HG03139 (cell line): ENCODE measurements at regions not wholly inside any gene's neighbourhood (a gene's known extent, or its start where the extent isn't known, plus 50 kb on each side); places are given as distances from the start of the nearest gene placed in this dataset.
"Not testable (repeated sequence)": the region's sequence is repeated elsewhere in the genome, so short reads cannot be mapped to it uniquely, and the experiment has no call there.

Experiments
- ATAC-seq: cut with Tn5 transposase; IDR thresholded peaks from one replicate; pipeline ENCODE4 v1.9.1; 2021; ENCODE audit not compliant: unreplicated experiment

GRCh38 chr11:87885084-87885483, 290.2 kb downstream of the RAB38 start:
- ATAC-seq: not testable (repeated sequence)

GRCh38 chr11:87879118-87879517, 296.1 kb downstream of the RAB38 start:
- ATAC-seq: no peak

- ATAC-seq: no peak
Observed at GRCh38 chr11:87878373-87878825, 296.8 kb downstream of the RAB38 start.

GRCh38 chr11:87871056-87871455, 304.2 kb downstream of the RAB38 start:
- ATAC-seq: no peak

- no peak for ATAC-seq
Observed at GRCh38 chr11:87870086-87870485, 305.2 kb downstream of the RAB38 start.

- ATAC-seq: no peak
Observed at GRCh38 chr11:87866951-87867350, 308.3 kb downstream of the RAB38 start.

- ATAC-seq: no peak
Observed at GRCh38 chr11:87861030-87861429, 314.2 kb downstream of the RAB38 start.

- no peak for ATAC-seq
Observed at GRCh38 chr11:87859636-87860035, 315.6 kb downstream of the RAB38 start.

GRCh38 chr11:87851827-87852226, 323.4 kb downstream of the RAB38 start:
- no peak for ATAC-seq

- no peak for ATAC-seq
Observed at GRCh38 chr11:87851234-87851633, 324.0 kb downstream of the RAB38 start.

GRCh38 chr11:87849216-87849615, 326.0 kb downstream of the RAB38 start:
- no peak for ATAC-seq

- ATAC-seq: no peak
Observed at GRCh38 chr11:87840786-87841185, 334.5 kb downstream of the RAB38 start.

GRCh38 chr11:87832211-87832610, 343.0 kb downstream of the RAB38 start:
- ATAC-seq: no peak

GRCh38 chr11:87820011-87820410, 355.2 kb downstream of the RAB38 start:
- no peak for ATAC-seq

- ATAC-seq: no peak
Observed at GRCh38 chr11:87819151-87819550, 356.1 kb downstream of the RAB38 start.

- ATAC-seq: no peak
Observed at GRCh38 chr11:87812571-87813365, 362.5 kb downstream of the RAB38 start.

- ATAC-seq: no peak
Observed at GRCh38 chr11:87810486-87810885, 364.8 kb downstream of the RAB38 start.

- ATAC-seq: no peak
Observed at GRCh38 chr11:87809256-87809655, 366.0 kb downstream of the RAB38 start.

- ATAC-seq: no peak
Observed at GRCh38 chr11:87804176-87804575, 371.1 kb downstream of the RAB38 start.

GRCh38 chr11:87803748-87804147, 371.5 kb downstream of the RAB38 start:
- no peak for ATAC-seq

GRCh38 chr11:87784862-87785261, 390.4 kb downstream of the RAB38 start:
- ATAC-seq: not testable (repeated sequence)

GRCh38 chr11:87780068-87780413, 395.2 kb downstream of the RAB38 start:
- ATAC-seq: no peak
